NCI-H1092 treated with DMSO at 0.1 percent for 48 hours (cell line): ENCODE measurements at regions not wholly inside any gene's neighbourhood (a gene's known extent, or its start where the extent isn't known, plus 50 kb on each side); places are given as distances from the start of the nearest gene placed in this dataset.

Experiments used
- DNase-seq: peaks from one replicate; lab custom pipeline; 2025; lab: John Stamatoyannopoulos, UW

DNA sequence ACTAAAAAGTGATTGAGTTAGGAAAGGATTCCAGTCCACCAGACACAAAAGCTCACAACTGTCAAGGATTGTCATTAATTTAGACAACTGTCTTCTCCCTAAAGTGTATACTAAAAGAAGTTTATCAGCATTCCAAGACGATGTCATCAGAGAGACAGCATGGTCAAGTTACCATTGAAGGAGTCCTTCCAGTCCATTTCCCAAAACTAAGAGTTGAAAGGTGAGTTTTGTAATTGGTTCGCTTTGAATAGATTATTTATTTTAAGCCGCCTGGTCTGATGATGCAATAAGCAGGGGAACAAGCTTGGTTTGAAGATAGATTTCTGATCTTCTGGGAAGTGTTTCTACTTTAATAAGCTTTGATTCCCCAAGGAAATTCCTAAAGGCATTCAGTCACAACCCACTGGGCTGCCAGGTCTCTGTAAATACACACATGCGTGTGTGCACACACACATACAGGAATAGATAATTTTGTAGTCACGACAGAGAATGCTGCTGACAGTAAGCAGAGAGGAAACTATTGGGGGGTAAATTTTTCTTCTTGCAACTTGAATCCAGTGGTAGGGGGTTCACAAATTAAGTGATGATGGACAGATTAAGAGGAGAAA is 234.8 kb downstream of the PIK3R1 start:
- no peak for DNase-seq

- DNase-seq = no peak
Observed at GRCh38 chr5:68452286-68452685, 236.7 kb downstream of the PIK3R1 start.

DNA sequence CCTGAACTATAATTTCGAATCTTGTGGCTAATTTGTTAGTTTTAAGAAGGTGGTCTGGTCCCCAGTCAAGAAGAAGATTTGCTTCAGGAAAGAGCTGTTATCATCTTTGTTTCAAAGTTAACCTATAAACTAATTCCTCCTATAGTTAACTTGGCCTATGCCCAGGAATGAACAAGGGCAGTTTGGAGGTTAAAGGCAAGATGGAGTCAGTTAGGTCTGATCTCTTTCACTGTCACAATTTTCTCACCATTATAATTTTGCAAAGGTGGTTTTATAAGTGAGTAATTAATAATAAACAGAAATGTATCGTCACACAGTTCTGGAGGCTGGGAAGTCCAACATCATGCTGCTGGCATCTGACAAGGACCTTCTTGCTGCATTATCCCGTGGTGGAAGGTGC is 238.6 kb downstream of the PIK3R1 start:
- no peak for DNase-seq

GRCh38 chr5:68454766-68455165 is 239.2 kb downstream of the PIK3R1 start:
- no peak for DNase-seq

DNA sequence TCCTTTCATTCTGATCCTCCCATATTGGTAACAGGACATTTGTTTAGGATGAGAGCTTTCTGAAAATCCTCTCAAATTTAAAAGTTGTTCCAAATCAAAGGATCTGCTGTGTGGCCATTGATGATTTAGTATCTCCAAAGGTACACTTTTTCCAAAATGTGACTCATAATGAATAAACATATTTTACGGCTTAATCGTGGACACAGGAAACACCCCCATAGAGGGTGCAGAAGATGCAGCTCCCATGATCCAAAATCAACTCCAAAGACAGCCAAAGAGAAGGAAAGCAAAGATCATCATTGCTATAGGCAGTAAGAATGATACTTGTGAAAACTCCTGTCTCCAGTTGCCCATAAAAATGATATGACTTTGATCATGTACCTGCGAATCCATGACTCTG is 239.7 kb downstream of the PIK3R1 start:
- no peak for DNase-seq

DNA sequence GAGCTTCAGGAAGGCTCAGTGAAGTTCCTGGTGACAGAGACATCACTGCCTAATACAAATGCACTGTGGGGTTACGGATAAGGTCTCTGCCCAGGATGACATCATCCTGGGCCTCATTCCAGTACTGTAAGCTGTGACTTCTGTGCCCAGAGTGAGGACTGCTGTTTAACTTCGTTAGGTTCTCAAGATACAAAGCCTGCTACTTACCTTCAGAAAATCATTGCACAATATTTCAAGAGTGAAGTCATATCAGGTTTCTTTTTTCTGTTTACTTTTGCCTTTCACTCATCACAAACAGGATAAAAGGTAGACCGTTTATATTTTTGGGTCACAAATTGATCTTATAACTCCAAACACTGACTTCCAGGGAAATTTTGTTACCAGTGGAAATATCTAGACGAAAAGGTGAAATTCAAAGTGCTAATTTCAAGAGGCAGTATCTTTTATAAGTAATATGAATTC is 241.2 kb downstream of the PIK3R1 start:
- no peak for DNase-seq

DNA sequence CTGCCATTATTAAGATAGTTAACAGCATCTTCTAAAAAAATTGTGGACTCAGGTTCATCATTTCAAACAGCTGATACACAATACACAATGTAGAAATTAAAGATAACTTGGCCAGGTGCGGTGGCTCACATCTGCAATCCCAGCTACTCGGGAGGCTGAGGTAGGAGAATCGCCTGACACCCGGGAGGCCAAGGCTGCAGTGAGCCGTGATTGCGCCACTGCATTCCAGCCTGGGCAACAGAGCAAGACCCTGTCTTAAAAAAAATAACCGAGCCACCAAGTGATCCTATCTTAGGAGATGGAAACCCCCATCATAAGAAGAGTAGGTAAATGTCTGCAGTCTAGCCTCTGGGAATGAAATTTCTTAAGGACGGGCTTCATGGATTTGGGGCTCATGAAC is 241.7 kb downstream of the PIK3R1 start:
- no peak for DNase-seq

- DNase-seq = no peak
Observed at GRCh38 chr5:68458416-68459021, 243.0 kb downstream of the PIK3R1 start.

- peak; percentile 61 for DNase-seq
Observed at GRCh38 chr5:68459093-68459809, 243.7 kb downstream of the PIK3R1 start.

GRCh38 chr5:68459810-68460139 is 244.2 kb downstream of the PIK3R1 start:
- DNase-seq = no peak

- peak; percentile 17 for DNase-seq
Observed at GRCh38 chr5:68460147-68460798, 244.7 kb downstream of the PIK3R1 start.

DNA sequence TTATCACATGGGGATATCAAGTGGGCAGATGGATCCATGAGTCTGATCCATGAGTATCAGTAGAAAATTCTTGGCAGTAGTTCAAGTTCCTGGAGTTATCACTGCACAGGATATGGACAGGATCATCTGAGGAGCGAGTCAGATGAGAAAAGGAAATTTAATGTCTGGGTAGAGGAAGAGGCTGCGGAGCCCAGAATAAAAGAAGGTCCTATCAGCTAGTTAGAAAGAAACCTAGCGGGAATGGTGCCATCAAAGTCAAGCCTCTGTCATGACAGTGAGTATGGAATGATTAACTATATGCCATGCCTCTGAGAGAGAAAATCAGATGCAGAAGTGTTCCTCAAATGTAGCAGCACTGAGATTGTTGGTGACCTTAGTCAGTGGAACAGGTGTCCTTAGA is 248.1 kb downstream of the PIK3R1 start:
- DNase-seq = no peak

DNA sequence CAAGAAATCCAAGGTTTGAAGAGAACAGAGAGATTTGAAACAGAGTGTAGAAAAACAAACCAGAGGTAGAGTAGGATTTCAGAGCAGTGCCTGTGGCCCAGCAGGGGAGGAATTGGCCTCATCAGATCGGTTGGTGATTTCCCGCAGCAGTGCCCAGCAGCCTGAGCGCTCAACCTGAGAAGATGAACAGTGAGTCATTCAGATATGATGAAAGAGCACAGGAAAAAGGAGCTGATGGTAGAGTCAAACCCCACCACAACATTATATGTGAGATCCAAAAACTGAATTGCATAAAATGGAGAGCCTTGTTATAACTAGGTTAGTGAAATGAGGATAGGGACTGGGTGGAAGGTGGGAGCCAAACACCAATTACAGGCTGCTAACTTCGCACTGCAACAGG is 248.9 kb downstream of the PIK3R1 start:
- no peak for DNase-seq

DNA sequence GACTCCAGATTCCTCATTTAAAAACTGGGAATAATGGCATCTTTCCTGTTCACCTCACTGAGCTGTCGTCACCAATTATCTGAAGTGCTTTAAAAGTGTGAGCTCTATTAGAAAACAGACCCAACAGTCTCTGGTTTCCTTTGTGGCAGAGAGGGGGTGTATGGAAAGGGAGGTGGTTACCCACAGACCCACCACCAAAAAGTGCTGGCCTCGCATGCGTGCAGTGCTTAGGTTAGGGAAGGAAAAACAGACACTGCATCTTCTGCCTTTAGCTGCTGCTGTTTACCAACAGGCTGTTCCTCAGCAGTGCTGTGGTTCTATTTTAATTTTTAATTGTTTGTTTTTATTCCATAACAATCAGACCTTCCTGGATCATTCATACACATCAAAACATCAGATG is 249.6 kb downstream of the PIK3R1 start:
- no peak for DNase-seq

DNA sequence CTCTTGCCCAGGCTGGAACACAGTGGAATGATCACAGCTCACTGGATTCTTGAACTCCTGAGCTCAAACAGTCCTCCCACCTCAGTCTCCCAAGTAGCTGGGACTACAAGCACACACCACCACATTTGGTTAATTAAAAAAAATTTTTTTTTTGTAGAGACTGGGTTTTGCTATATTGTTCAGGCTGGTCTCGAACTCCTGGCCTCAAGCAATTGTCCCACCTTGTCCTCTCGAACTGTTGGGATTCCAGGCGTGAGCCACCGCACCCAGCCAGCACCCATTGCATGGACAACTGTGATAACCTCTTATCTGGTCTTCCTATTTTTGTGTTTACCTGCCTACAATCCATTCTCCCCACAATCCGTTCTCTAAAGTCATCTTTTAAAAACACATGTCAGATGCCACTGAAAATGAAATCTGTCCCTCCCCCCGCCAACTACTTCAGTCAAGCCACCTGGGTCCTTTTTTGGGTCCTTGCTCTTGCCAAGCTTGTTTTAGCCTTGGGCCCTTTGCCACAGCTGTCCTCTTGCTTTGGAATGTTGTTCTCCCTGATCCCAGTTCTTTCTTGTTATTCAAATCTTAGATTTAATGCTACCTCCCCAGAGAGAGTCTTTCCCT is 250.5 kb downstream of the PIK3R1 start:
- DNase-seq = no peak

GRCh38 chr5:68467208-68467607 is 251.7 kb downstream of the PIK3R1 start:
- no peak for DNase-seq

DNA sequence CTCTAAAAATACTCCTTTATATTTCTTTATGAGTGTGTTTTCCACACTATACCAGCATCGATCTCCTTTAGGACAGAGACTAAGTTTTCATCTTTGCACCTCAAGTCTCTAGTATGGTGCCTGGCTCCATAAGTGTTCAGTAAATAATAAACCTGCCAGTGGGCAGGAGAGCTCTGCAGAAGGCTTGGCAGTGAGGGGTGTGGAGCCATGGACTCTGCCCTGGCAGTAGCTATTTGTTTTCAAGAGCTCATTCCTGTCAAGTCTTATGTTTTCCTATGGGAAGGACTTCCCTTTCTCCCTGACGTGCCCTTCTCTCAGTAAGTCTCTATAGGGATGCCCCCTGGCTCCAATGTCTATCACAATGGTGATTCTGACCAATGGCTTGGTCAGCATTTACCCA is 252.2 kb downstream of the PIK3R1 start:
- DNase-seq = no peak

DNA sequence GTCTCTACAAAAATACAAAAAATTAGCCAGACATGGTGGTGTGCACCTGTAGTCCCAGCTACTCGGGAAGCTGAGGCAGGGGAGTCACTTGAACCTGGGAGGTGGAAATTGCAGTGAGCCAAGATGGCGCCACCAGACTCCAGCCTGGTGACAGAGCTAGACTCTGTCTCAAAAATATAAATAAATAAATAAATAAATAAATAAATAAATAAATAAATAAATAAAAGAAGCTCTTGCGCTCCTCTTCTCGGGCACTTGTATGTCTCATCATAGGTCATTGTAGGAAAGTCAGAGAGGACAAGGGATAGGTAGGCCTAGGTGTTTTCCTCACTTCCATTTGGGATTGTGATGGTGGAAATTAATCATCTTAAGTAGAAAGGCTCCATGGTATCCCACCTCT is 252.8 kb downstream of the PIK3R1 start:
- no peak for DNase-seq

- DNase-seq = no peak
Observed at GRCh38 chr5:68475476-68475983, 260.0 kb downstream of the PIK3R1 start.

DNA sequence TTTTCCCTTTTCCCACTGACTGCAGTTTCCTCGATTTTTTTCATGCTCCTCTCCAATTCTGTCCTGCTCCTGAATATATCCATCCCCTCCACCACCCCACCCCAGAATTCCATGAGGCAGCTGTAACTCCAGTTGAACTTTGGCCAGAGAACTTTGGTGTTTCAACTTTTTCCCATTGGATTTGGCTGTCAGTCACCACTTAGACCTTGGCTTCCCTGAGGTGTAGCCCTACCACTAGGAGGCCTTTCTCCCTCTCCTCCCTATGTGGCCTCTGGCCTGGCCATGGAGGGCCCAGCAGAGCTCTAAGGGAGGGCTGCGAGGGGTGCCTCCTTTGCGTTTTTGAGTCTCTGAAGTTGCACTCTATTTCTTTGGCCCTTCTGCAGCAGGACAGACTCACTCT is 261.3 kb downstream of the PIK3R1 start:
- no peak for DNase-seq

DNA sequence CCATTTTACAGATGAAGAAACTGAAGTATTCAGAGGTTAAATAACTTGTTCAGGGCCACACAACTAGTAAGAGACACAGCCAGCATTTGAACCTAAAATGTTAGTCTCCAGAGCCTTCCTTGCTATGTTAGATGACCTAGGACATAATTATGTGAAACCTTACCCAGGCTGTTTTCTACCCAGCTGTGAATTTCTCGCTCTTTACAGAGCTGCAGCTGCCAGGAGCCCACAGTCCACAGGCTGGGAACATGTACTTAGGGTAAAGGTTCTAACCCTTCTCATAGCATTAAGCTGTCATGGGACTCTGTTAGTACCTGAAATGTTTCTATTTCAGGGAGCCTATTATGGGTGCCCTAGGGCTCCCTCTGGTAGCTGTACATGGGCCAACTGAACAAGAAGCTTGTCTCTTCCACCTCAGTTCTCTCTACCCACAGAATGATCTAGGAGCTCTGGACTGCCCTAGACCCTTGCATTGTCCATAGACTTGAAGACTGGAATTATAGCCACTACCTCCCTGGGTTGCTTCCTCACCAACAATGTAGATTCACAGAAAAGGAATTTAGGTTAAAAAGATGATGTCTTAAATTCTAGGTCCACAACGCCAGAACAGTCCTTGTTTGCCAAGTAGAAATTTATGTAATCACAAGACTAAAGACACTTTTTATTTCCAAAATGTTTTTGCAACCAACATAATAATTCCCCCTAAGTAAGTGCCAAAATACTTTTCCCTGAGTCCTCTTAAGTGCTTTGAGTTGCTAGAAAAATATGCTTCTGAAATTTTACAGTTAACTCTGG is 262.9 kb downstream of the PIK3R1 start:
- DNase-seq = no peak

DNA sequence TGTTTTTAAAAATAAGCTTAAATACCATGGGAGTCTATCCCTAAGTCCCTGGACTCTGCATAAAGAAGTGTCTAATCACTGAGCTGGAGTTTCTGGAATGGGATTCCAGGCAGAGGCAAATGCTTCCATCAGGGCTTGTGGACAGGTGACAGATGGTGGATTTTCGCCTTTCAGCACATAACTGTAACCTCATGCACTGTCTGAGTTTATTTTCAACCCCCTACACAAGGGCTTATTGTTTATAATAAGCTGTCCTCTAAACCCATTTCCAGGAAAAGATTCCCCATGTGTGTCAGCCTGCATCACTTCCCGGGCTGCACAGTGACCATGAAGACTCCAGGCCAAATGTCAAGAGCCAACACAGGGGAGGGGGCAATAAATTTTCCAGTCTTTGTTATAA is 264.0 kb downstream of the PIK3R1 start:
- no peak for DNase-seq
